ENCODE measurements at regions not wholly inside any gene's neighbourhood (a gene's known extent, or its start where the extent isn't known, plus 50 kb on each side); places are given as distances from the start of the nearest gene placed in this dataset.

GRCh38 chr11:19580646-19581045, 132.0 kb upstream of the NAV2 start:
- Histone ChIP-seq H2AK5ac (ENCODE audit: low read depth, low read length) (no peak overlapping the region), H3K4me2 (ENCODE audit: insufficient read depth, low read length, poor library complexity, severe bottlenecking) (no peak overlapping the region), H3K18ac (ENCODE audit: low read length) (no peak overlapping the region), H2BK120ac (ENCODE audit: low read depth, low read length) (no peak overlapping the region), H3K79me1 (ENCODE audit: low read depth, low read length) (no peaks in the 10 kb centered on the region), H3K4me3 (ENCODE audit: low read length in 2 of 2) (no peak overlapping the region), H2AFZ (ENCODE audit: low read length) (no peak overlapping the region), H2BK5ac (ENCODE audit: low read length) (no peak overlapping the region), H3K27ac (replicated peaks; ENCODE audit: low read length) (no peak overlapping the region), H3K4me1 (ENCODE audit: control insufficient read depth in 2 of 2, insufficient read depth in 1 of 2, low read depth in 1 of 2, low read length in 2 of 2) (peaks cover 12 to 21% of the 10 kb centered on the region in 2 donors), H3K27me3 (ENCODE audit: control insufficient read depth in 3 of 3, insufficient read depth in 3 of 3, low read depth in 1 of 3, low read length in 3 of 3) (no peaks in the 10 kb centered on the region), H2BK15ac (ENCODE audit: low read length) (no peak overlapping the region), H4K91ac (ENCODE audit: low read depth, low read length, poor library complexity) (no peak overlapping the region), H2BK12ac (ENCODE audit: low read length) (no peak overlapping the region), H3K9ac (ENCODE audit: low read depth, low read length, poor library complexity) (no peak overlapping the region), H3K9me3 (replicated peaks in 1 of 2; ENCODE audit: control insufficient read depth in 2 of 2, insufficient read depth in 1 of 2, low read depth in 1 of 2, low read length in 2 of 2) (no peaks in the 10 kb centered on the region), H3K36me3 (replicated peaks in 1 of 2; ENCODE audit: control insufficient read depth in 2 of 2, insufficient read depth in 2 of 2, low read length in 2 of 2) (no peaks in the 10 kb centered on the region), H4K8ac (ENCODE audit: low read depth, low read length) (no peak overlapping the region), H3K14ac (ENCODE audit: low read length) (no peak overlapping the region), H3K4ac (ENCODE audit: low read length) (no peak overlapping the region), H3K23ac (ENCODE audit: low read depth, low read length, poor library complexity) (no peak overlapping the region)
- no peak for DNase-seq (ENCODE audit: low spot score)
- no CpG with 5 or more reads among the region's 1 CpG for WGBS, 2 donors (ENCODE audit: extremely low coverage in 2 of 2, insufficient read length in 2 of 2, insufficient replicate concordance in 1 of 2)

GRCh38 chr11:19579957-19580356, 132.7 kb upstream of the NAV2 start:
- no peak overlapping the region for H2AK5ac ChIP-seq (ENCODE audit: low read depth, low read length)
- no peak overlapping the region for H4K91ac ChIP-seq (ENCODE audit: low read depth, low read length, poor library complexity)
- H3K36me3 ChIP-seq (replicated peaks in 1 of 2; ENCODE audit: control insufficient read depth in 2 of 2, insufficient read depth in 2 of 2, low read length in 2 of 2), result no peaks in the 10 kb centered on the region
- H3K23ac ChIP-seq (ENCODE audit: low read depth, low read length, poor library complexity), result no peak overlapping the region
- no peaks in the 10 kb centered on the region for H3K9me3 ChIP-seq (replicated peaks in 1 of 2; ENCODE audit: control insufficient read depth in 2 of 2, insufficient read depth in 1 of 2, low read depth in 1 of 2, low read length in 2 of 2)
- no peak overlapping the region for H4K8ac ChIP-seq (ENCODE audit: low read depth, low read length)
- H3K79me1 ChIP-seq (ENCODE audit: low read depth, low read length), result no peaks in the 10 kb centered on the region
- no peak overlapping the region for H3K4ac ChIP-seq (ENCODE audit: low read length)
- no peak overlapping the region for H3K14ac ChIP-seq (ENCODE audit: low read length)
- H3K4me3 ChIP-seq (ENCODE audit: low read length in 2 of 2), result no peak overlapping the region
- H3K4me1 ChIP-seq (ENCODE audit: control insufficient read depth in 2 of 2, insufficient read depth in 1 of 2, low read depth in 1 of 2, low read length in 2 of 2), result peaks cover 12 to 21% of the 10 kb centered on the region in 2 donors
- no peaks in the 10 kb centered on the region for H3K27me3 ChIP-seq (ENCODE audit: control insufficient read depth in 3 of 3, insufficient read depth in 3 of 3, low read depth in 1 of 3, low read length in 3 of 3)
- no peak for DNase-seq (ENCODE audit: low spot score)
- no peak overlapping the region for H2AFZ ChIP-seq (ENCODE audit: low read length)
- H3K27ac ChIP-seq (replicated peaks; ENCODE audit: low read length), result no peak overlapping the region
- H3K9ac ChIP-seq (ENCODE audit: low read depth, low read length, poor library complexity), result no peak overlapping the region
- H2BK15ac ChIP-seq (ENCODE audit: low read length), result no peak overlapping the region
- no peak overlapping the region for H2BK5ac ChIP-seq (ENCODE audit: low read length)
- H2BK12ac ChIP-seq (ENCODE audit: low read length), result no peak overlapping the region
- no peak overlapping the region for H2BK120ac ChIP-seq (ENCODE audit: low read depth, low read length)
- H3K4me2 ChIP-seq (ENCODE audit: insufficient read depth, low read length, poor library complexity, severe bottlenecking), result no peak overlapping the region
- WGBS, 2 donors (ENCODE audit: extremely low coverage in 2 of 2, insufficient read length in 2 of 2, insufficient replicate concordance in 1 of 2), result no CpG with 5 or more reads among the region's 5 CpGs
- no peak overlapping the region for H3K18ac ChIP-seq (ENCODE audit: low read length)

GRCh38 chr11:19578871-19579270, 133.8 kb upstream of the NAV2 start:
- Histone ChIP-seq H2BK5ac (ENCODE audit: low read length) (no peak overlapping the region), H3K14ac (ENCODE audit: low read length) (no peak overlapping the region), H3K9ac (ENCODE audit: low read depth, low read length, poor library complexity) (no peak overlapping the region), H3K36me3 (replicated peaks in 1 of 2; ENCODE audit: control insufficient read depth in 2 of 2, insufficient read depth in 2 of 2, low read length in 2 of 2) (no peaks in the 10 kb centered on the region), H3K79me1 (ENCODE audit: low read depth, low read length) (no peaks in the 10 kb centered on the region), H2BK120ac (ENCODE audit: low read depth, low read length) (no peak overlapping the region), H3K4me1 (ENCODE audit: control insufficient read depth in 2 of 2, insufficient read depth in 1 of 2, low read depth in 1 of 2, low read length in 2 of 2) (peaks cover 12 to 21% of the 10 kb centered on the region in 2 donors), H3K23ac (ENCODE audit: low read depth, low read length, poor library complexity) (no peak overlapping the region), H4K8ac (ENCODE audit: low read depth, low read length) (no peak overlapping the region), H3K27ac (replicated peaks; ENCODE audit: low read length) (no peak overlapping the region), H3K4me3 (ENCODE audit: low read length in 2 of 2) (no peak overlapping the region), H2BK15ac (ENCODE audit: low read length) (no peak overlapping the region), H3K4ac (ENCODE audit: low read length) (no peak overlapping the region), H4K91ac (ENCODE audit: low read depth, low read length, poor library complexity) (no peak overlapping the region), H3K27me3 (ENCODE audit: control insufficient read depth in 3 of 3, insufficient read depth in 3 of 3, low read depth in 1 of 3, low read length in 3 of 3) (no peaks in the 10 kb centered on the region), H3K4me2 (ENCODE audit: insufficient read depth, low read length, poor library complexity, severe bottlenecking) (no peak overlapping the region), H3K18ac (ENCODE audit: low read length) (no peak overlapping the region), H2AFZ (ENCODE audit: low read length) (no peak overlapping the region), H2BK12ac (ENCODE audit: low read length) (no peak overlapping the region), H3K9me3 (replicated peaks in 1 of 2; ENCODE audit: control insufficient read depth in 2 of 2, insufficient read depth in 1 of 2, low read depth in 1 of 2, low read length in 2 of 2) (no peaks in the 10 kb centered on the region), H2AK5ac (ENCODE audit: low read depth, low read length) (no peak overlapping the region)
- no CpG with 5 or more reads among the region's 2 CpGs for WGBS, 2 donors (ENCODE audit: extremely low coverage in 2 of 2, insufficient read length in 2 of 2, insufficient replicate concordance in 1 of 2)
- no peak for DNase-seq (ENCODE audit: low spot score)

DNA sequence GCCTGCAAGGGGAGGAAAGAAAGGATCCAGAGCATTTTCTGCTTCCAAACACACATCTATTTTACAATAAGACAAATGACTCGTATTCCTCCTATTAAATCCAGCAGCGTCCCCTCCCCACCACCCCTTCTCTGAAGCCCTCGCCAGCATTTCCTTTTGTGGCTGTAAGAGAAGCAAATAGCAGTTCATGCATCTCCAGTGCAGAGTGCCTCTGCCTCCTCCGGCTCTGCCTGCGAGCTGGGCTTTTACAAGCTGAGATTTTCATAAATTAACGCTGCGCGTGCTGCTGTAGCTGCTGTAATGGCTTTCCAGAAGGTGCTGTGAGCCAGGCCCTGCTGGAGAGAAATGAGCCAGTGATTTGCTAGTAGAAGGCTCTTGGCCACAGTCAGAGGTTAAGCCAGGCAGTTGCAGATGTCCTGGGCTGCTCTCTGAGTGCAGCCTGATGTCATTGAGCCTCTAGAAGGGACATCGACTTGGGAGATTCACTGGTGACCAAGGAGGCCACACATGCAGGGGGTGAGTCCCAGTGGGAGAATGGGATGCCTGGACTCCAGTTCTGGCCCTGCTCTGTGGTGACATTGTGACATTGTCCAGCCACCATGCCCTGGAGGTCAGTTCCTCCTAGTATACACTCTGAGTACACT, 134.5 kb upstream of the NAV2 start:
- no peak overlapping the region for H3K4me2 ChIP-seq (ENCODE audit: insufficient read depth, low read length, poor library complexity, severe bottlenecking)
- no peak overlapping the region for H2BK5ac ChIP-seq (ENCODE audit: low read length)
- H3K79me1 ChIP-seq (ENCODE audit: low read depth, low read length), result no peaks in the 10 kb centered on the region
- H2AFZ ChIP-seq (ENCODE audit: low read length), result peak overlapping the region; percentile 93
- no peak overlapping the region for H2AK5ac ChIP-seq (ENCODE audit: low read depth, low read length)
- H3K9ac ChIP-seq (ENCODE audit: low read depth, low read length, poor library complexity), result no peak overlapping the region
- no peak overlapping the region for H4K91ac ChIP-seq (ENCODE audit: low read depth, low read length, poor library complexity)
- H2BK120ac ChIP-seq (ENCODE audit: low read depth, low read length), result no peak overlapping the region
- no peak overlapping the region for H3K4ac ChIP-seq (ENCODE audit: low read length)
- DNase-seq (ENCODE audit: low spot score), result no peak
- no peaks in the 10 kb centered on the region for H3K27me3 ChIP-seq (ENCODE audit: control insufficient read depth in 3 of 3, insufficient read depth in 3 of 3, low read depth in 1 of 3, low read length in 3 of 3)
- H3K23ac ChIP-seq (ENCODE audit: low read depth, low read length, poor library complexity), result no peak overlapping the region
- WGBS, 2 donors (ENCODE audit: extremely low coverage in 2 of 2, insufficient read length in 2 of 2, insufficient replicate concordance in 1 of 2), result no CpG with 5 or more reads among the region's 9 CpGs
- peak overlapping the region in 1 of 2 donors; percentile 25 for H3K4me3 ChIP-seq (ENCODE audit: low read length in 2 of 2)
- H2BK15ac ChIP-seq (ENCODE audit: low read length), result no peak overlapping the region
- H3K18ac ChIP-seq (ENCODE audit: low read length), result peak overlapping the region; percentile 23
- no peak overlapping the region for H3K27ac ChIP-seq (replicated peaks; ENCODE audit: low read length)
- no peaks in the 10 kb centered on the region for H3K9me3 ChIP-seq (replicated peaks in 1 of 2; ENCODE audit: control insufficient read depth in 2 of 2, insufficient read depth in 1 of 2, low read depth in 1 of 2, low read length in 2 of 2)
- no peak overlapping the region for H2BK12ac ChIP-seq (ENCODE audit: low read length)
- no peak overlapping the region for H3K14ac ChIP-seq (ENCODE audit: low read length)
- H3K36me3 ChIP-seq (replicated peaks in 1 of 2; ENCODE audit: control insufficient read depth in 2 of 2, insufficient read depth in 2 of 2, low read length in 2 of 2), result no peaks in the 10 kb centered on the region
- no peak overlapping the region for H4K8ac ChIP-seq (ENCODE audit: low read depth, low read length)
- H3K4me1 ChIP-seq (ENCODE audit: control insufficient read depth in 2 of 2, insufficient read depth in 1 of 2, low read depth in 1 of 2, low read length in 2 of 2), result peaks cover 12 to 21% of the 10 kb centered on the region in 2 donors

Measured in neuronal stem cell (in vitro differentiated cells).